OCI-LY1 (cell line): ENCODE measurements at regions not wholly inside any gene's neighbourhood (a gene's known extent, or its start where the extent isn't known, plus 50 kb on each side); places are given as distances from the start of the nearest gene placed in this dataset.
"Not testable (repeated sequence)": the region's sequence is repeated elsewhere in the genome, so short reads cannot be mapped to it uniquely, and the experiment has no call there.

Experiments
- EZH2 ChIP-seq: fragments of 200-600 bp; sonication (generic), shearing (Covaris generic); IDR thresholded peaks from 2 replicates; pipeline ENCODE4 v1.8.0; 2017; ENCODE audit warnings: borderline replicate concordance, mixed run types, mild to moderate bottlenecking, antibody characterized with exemption, low read length, moderate library complexity, mixed read lengths
- TF ChIP-seq, protein P1 (sequence below): fragments of 200-600 bp; sonication (generic), shearing (Covaris generic); IDR thresholded peaks from 2 replicates; pipeline ENCODE4 v1.5.1; 2017; ENCODE audit warnings: mild to moderate bottlenecking, antibody characterized with exemption, low read length, moderate library complexity, mixed read lengths

DNA sequence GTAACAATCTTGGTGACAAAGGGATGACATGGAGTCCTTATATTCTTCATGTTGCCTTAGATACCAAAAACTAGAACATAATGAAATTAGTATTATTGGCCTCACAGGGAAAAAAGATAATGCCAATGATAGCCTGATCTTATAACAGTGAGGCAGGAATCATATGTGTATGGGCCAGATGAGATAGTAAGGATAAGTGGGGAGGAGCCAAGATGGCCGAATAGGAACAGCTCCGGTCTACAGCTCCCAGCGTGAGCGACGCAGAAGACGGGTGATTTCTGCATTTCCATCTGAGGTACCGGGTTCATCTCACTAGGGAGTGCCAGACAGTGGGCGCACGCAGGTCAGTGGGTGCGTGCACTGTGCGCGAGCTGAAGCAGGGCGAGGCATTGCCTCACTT lies 1543.4 kb downstream of the OLFM4 start:
- not testable (repeated sequence) for TF ChIP-seq EZH2
- TF ChIP-seq, protein P1, sequence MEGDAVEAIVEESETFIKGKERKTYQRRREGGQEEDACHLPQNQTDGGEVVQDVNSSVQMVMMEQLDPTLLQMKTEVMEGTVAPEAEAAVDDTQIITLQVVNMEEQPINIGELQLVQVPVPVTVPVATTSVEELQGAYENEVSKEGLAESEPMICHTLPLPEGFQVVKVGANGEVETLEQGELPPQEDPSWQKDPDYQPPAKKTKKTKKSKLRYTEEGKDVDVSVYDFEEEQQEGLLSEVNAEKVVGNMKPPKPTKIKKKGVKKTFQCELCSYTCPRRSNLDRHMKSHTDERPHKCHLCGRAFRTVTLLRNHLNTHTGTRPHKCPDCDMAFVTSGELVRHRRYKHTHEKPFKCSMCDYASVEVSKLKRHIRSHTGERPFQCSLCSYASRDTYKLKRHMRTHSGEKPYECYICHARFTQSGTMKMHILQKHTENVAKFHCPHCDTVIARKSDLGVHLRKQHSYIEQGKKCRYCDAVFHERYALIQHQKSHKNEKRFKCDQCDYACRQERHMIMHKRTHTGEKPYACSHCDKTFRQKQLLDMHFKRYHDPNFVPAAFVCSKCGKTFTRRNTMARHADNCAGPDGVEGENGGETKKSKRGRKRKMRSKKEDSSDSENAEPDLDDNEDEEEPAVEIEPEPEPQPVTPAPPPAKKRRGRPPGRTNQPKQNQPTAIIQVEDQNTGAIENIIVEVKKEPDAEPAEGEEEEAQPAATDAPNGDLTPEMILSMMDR = not testable (repeated sequence)
